WTC11 (cell line): ENCODE measurements at regions not wholly inside any gene's neighbourhood (a gene's known extent, or its start where the extent isn't known, plus 50 kb on each side); places are given as distances from the start of the nearest gene placed in this dataset.
A peak's percentile ranks its signal among the peaks of the same experiment; 100 is the strongest.

Experiments
- CBFB ChIP-seq: sonication (generic); formaldehyde crosslinking; IDR thresholded peaks from 2 replicates; pipeline ENCODE4 v1.8.1; 2022; ENCODE audit warnings: mild to moderate bottlenecking, low read depth, missing genetic modification reagents
- CREM ChIP-seq: sonication (generic); formaldehyde crosslinking; IDR thresholded peaks from 2 replicates; pipeline ENCODE4 v1.8.1; 2022; ENCODE audit warnings: mild to moderate bottlenecking, missing genetic modification reagents, moderate library complexity
- MAX ChIP-seq: sonication (generic); formaldehyde crosslinking; IDR thresholded peaks from 2 replicates; pipeline ENCODE4 v1.8.0; 2022; ENCODE audit warnings: mild to moderate bottlenecking, missing genetic modification reagents
- NR1H2 ChIP-seq: sonication (generic); formaldehyde crosslinking; IDR thresholded peaks from 2 replicates; pipeline ENCODE4 v1.9.0; 2021; ENCODE audit warnings: mild to moderate bottlenecking, moderate library complexity, missing genetic modification reagents
- RELA ChIP-seq: sonication (generic); formaldehyde crosslinking; IDR thresholded peaks from 2 replicates; pipeline ENCODE4 v1.8.1; 2022; ENCODE audit warnings: missing genetic modification reagents, mild to moderate bottlenecking, borderline replicate concordance
- TEAD4 ChIP-seq: sonication (generic); formaldehyde crosslinking; IDR thresholded peaks from 2 replicates; pipeline ENCODE4 v1.8.0; 2022; ENCODE audit warnings: mild to moderate bottlenecking, missing genetic modification reagents
- ZMAT4 ChIP-seq: fragments of 250-450 bp; sonication (Bioruptor Pico); IDR thresholded peaks from 2 replicates; pipeline ENCODE4 v1.9.0; 2021; ENCODE audit warnings: mild to moderate bottlenecking
- ZNF232 ChIP-seq: sonication (generic); formaldehyde crosslinking; IDR thresholded peaks from 2 replicates; pipeline ENCODE4 v1.8.0; 2022; ENCODE audit warnings: mild to moderate bottlenecking, missing genetic modification reagents
- TF ChIP-seq, protein P1 (sequence below): fragments of 200-600 bp; IDR thresholded peaks from 2 replicates; pipeline ENCODE4 v1.8.0; 2022; ENCODE audit warnings: antibody characterized with exemption
- TF ChIP-seq, protein P2 (sequence below): sonication (generic); formaldehyde crosslinking; IDR thresholded peaks from 2 replicates; pipeline ENCODE4 v1.8.1; 2023; ENCODE audit warnings: mild to moderate bottlenecking, moderate library complexity, missing genetic modification reagents

DNA sequence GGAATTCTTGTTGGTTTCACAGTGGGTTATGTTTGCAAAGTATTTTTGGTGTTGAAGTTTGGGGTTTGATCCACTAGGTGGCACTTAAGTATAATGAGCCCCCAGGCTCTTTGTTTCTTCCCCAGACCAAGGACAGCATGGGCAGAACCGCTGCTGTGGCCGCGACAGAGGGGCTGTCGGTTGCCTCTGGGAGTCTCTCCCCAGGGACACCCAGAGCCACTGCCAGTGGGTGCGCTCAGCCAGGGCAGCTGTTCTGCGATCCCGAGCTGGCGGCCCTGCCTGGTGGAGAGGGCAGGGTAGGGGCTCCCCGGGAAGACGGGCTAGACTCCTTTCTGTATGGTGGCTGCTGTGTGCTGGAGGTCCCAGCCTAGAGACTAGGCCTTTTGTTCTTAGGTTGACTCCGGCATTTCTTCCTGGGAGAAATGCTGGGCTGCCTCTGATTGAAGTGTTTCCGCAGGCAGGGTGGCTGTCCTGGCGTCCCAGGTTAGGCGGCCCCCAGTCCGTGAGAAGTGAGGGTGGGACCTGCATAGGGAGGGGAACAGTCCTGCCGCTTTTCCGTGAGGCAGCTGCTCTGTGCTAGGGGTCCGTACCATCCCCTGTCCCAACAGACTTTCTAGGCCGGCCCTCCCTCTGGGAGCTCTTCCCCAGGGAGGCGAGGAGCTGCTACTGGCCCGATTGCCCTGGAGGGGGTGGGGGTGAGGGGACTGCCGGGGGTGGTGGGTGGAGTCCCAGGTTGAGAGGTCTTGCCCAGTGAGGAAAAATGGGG is 253.1 kb upstream of the PELI2 start:
- TF ChIP-seq ZMAT4 (CRISPR knock-in tag) = no peak
- no peak for TF ChIP-seq MAX (CRISPR knock-in tag)
- TF ChIP-seq, protein P1, sequence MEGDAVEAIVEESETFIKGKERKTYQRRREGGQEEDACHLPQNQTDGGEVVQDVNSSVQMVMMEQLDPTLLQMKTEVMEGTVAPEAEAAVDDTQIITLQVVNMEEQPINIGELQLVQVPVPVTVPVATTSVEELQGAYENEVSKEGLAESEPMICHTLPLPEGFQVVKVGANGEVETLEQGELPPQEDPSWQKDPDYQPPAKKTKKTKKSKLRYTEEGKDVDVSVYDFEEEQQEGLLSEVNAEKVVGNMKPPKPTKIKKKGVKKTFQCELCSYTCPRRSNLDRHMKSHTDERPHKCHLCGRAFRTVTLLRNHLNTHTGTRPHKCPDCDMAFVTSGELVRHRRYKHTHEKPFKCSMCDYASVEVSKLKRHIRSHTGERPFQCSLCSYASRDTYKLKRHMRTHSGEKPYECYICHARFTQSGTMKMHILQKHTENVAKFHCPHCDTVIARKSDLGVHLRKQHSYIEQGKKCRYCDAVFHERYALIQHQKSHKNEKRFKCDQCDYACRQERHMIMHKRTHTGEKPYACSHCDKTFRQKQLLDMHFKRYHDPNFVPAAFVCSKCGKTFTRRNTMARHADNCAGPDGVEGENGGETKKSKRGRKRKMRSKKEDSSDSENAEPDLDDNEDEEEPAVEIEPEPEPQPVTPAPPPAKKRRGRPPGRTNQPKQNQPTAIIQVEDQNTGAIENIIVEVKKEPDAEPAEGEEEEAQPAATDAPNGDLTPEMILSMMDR = peak; percentile 64
- no peak for TF ChIP-seq TEAD4
- TF ChIP-seq, protein P2, sequence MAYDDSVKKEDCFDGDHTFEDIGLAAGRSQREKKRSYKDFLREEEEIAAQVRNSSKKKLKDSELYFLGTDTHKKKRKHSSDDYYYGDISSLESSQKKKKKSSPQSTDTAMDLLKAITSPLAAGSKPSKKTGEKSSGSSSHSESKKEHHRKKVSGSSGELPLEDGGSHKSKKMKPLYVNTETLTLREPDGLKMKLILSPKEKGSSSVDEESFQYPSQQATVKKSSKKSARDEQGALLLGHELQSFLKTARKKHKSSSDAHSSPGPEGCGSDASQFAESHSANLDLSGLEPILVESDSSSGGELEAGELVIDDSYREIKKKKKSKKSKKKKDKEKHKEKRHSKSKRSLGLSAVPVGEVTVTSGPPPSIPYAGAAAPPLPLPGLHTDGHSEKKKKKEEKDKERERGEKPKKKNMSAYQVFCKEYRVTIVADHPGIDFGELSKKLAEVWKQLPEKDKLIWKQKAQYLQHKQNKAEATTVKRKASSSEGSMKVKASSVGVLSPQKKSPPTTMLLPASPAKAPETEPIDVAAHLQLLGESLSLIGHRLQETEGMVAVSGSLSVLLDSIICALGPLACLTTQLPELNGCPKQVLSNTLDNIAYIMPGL = no peak
- no peak for TF ChIP-seq ZNF232 (CRISPR knock-in tag)
- TF ChIP-seq CBFB (CRISPR knock-in tag) = no peak
- TF ChIP-seq RELA (CRISPR knock-in tag) = no peak
- no peak for TF ChIP-seq NR1H2
- no peak for TF ChIP-seq CREM (CRISPR knock-in tag)
